GM12874 (cell line): ENCODE measurements at regions not wholly inside any gene's neighbourhood (a gene's known extent, or its start where the extent isn't known, plus 50 kb on each side); places are given as distances from the start of the nearest gene placed in this dataset.

Experiments
- CTCF ChIP-seq: IDR thresholded peaks from 2 replicates; pipeline ENCODE4 v1.5.1; 2011; ENCODE audit warnings: low read depth, mild to moderate bottlenecking, control low read depth, low read length, moderate library complexity; ENCODE audit not compliant: insufficient read depth

- TF ChIP-seq CTCF, result no peak
Observed at GRCh38 chr2:195555971-195556370, 101.1 kb upstream of the SLC39A10 start.

- TF ChIP-seq CTCF, result no peak
Observed at GRCh38 chr2:195552581-195552980, 104.4 kb upstream of the SLC39A10 start.

- TF ChIP-seq CTCF, result no peak
Observed at GRCh38 chr2:195548198-195548940, 108.7 kb upstream of the SLC39A10 start.

- TF ChIP-seq CTCF, result no peak
Observed at GRCh38 chr2:195545811-195546210, 111.2 kb upstream of the SLC39A10 start.

- no peak for TF ChIP-seq CTCF
Observed at GRCh38 chr2:195543902-195544894, 112.8 kb upstream of the SLC39A10 start.

- no peak for TF ChIP-seq CTCF
Observed at GRCh38 chr2:195543063-195543462, 114.0 kb upstream of the SLC39A10 start.

- TF ChIP-seq CTCF, result no peak
Observed at GRCh38 chr2:195542067-195542466, 115.0 kb upstream of the SLC39A10 start.
